ENCODE measurements at regions not wholly inside any gene's neighbourhood (a gene's known extent, or its start where the extent isn't known, plus 50 kb on each side); places are given as distances from the start of the nearest gene placed in this dataset.
"Not testable (repeated sequence)": the region's sequence is repeated elsewhere in the genome, so short reads cannot be mapped to it uniquely, and the experiment has no call there.

DNA sequence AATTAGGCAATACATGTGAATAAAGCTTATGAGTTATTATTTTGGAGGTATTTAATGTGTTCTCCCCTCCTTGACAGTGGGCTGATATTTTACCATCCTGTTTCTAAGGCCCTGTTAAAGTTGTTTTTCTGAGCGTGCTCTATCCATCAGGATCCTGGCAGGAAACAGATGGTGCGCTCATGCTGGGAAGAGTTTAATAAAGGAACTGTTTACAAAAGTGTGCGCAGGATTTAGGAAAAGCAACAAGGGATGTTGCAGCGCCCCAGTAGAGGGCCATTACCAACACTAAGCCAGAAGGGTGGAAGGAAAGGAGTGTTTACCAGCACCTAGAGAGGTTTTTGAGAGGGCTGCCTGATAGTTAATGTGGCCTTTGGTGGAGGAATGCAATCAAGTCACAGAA lies 374.5 kb downstream of the KCNRG start:
- TF ChIP-seq, protein P1, sequence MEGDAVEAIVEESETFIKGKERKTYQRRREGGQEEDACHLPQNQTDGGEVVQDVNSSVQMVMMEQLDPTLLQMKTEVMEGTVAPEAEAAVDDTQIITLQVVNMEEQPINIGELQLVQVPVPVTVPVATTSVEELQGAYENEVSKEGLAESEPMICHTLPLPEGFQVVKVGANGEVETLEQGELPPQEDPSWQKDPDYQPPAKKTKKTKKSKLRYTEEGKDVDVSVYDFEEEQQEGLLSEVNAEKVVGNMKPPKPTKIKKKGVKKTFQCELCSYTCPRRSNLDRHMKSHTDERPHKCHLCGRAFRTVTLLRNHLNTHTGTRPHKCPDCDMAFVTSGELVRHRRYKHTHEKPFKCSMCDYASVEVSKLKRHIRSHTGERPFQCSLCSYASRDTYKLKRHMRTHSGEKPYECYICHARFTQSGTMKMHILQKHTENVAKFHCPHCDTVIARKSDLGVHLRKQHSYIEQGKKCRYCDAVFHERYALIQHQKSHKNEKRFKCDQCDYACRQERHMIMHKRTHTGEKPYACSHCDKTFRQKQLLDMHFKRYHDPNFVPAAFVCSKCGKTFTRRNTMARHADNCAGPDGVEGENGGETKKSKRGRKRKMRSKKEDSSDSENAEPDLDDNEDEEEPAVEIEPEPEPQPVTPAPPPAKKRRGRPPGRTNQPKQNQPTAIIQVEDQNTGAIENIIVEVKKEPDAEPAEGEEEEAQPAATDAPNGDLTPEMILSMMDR (IDR thresholded peaks at IDR 0.05; ENCODE audit: low read depth, low read length, missing control alignments), result no peak
- no peak overlapping the region for H3K4me3 ChIP-seq (replicated peaks; ENCODE audit: low read depth, low read length)
- DNase-seq (ENCODE audit: extremely low read depth, low read depth), result no peak

DNA sequence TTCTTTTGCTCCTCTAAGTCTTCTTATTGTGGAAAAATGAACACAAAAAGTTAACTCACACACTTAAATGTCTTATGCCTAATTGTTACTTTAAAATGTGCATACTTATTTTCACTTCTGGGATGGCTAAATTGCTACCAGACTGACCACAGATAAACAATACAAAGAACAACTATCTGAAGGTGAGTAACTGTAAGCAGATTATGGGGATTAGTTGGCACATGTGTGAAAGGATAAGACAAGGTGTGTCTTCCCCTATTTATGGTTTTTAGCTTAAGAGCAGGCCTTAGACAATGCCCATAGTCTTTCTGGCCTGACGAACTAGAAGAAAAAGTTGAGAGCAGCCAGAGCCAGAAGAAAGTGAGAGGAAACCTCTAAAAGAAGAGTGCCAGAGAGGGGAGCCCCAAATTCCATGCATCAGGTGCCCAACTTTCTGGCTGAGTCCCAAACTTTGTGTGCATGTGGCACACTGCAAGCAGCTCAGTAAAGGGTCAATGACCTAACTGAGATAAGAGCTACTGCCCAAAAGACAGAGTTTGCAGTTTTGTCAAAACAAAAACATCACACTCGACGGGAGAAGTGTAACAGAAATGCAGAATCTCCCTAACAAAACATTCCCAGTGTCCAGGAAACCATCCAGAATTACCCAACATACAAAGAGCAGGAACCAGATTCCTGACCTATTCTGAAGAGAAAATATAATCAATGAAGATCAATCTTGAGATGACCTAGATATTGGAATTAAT lies 375.4 kb downstream of the KCNRG start:
- DNase-seq (ENCODE audit: extremely low read depth, low read depth), result no peak
- no peak overlapping the region for H3K4me3 ChIP-seq (replicated peaks; ENCODE audit: low read depth, low read length)
- TF ChIP-seq, protein P1 (IDR thresholded peaks at IDR 0.05; ENCODE audit: low read depth, low read length, missing control alignments), result no peak

DNA sequence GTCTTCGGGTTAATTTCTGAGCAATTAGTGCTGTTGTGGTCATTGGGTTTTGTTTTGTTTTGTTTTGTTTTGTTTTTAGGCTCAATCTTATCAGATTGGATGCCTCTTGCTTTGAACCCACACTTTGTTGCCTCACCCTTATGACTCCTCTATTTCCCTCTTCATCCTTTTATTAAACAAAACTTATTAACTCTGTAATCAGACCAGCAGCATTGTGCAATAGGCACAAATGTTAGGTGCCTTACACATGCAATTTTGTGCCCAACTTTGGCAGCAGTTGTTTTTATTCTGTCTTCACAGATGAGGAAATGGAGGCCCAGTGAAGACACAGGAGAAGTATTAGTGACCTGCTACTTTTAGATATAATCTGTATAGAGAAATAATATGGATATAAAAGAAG lies 377.7 kb downstream of the KCNRG start:
- TF ChIP-seq, protein P1 (IDR thresholded peaks at IDR 0.05; ENCODE audit: low read depth, low read length, missing control alignments), result no peak
- H3K4me3 ChIP-seq (replicated peaks; ENCODE audit: low read depth, low read length), result no peak overlapping the region
- DNase-seq (ENCODE audit: extremely low read depth, low read depth), result no peak

DNA sequence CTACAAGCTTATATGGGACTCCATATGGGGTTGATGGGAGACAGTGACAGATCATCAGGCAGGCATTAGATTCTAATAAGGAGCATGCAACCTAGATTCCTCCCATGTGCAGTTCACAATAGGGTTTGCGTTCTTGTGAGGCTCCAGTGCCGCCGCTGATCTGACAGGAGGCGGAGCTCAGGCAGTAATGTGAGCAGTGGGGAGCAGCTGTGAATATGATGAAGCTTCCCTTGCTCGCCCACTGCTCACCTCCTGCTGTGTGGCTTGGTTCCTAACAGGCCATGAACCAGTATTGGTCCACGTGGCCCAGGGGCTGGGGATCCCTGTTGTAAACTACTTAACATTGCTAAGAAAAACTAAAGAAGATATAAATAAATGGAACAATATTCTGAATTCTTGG lies 378.4 kb downstream of the KCNRG start:
- TF ChIP-seq, protein P1 (IDR thresholded peaks at IDR 0.05; ENCODE audit: low read depth, low read length, missing control alignments), result no peak
- no peak overlapping the region for H3K4me3 ChIP-seq (replicated peaks; ENCODE audit: low read depth, low read length)
- no peak for DNase-seq (ENCODE audit: extremely low read depth, low read depth)

DNA sequence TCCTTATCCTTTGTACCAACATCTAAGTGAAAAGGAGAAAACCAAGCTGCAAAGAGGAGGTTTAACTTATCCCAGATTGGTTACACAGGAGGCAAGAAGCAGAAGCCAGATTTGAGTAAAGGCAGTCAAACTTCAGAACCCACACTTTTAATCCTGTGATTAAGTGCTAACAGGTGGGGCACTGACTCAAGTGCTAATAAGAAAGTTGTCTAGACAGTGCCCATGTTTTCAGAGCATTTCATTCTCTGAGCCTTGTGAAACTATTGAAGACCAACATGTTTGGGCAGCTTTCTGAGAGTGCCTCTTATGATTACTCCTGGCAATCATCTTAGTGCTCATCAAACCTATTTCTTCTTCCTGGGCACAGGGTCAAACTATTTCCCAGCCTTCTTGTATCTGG lies 380.8 kb downstream of the KCNRG start:
- H3K4me3 ChIP-seq (replicated peaks; ENCODE audit: low read depth, low read length), result no peak overlapping the region
- DNase-seq (ENCODE audit: extremely low read depth, low read depth), result no peak
- TF ChIP-seq, protein P1 (IDR thresholded peaks at IDR 0.05; ENCODE audit: low read depth, low read length, missing control alignments), result no peak

DNA sequence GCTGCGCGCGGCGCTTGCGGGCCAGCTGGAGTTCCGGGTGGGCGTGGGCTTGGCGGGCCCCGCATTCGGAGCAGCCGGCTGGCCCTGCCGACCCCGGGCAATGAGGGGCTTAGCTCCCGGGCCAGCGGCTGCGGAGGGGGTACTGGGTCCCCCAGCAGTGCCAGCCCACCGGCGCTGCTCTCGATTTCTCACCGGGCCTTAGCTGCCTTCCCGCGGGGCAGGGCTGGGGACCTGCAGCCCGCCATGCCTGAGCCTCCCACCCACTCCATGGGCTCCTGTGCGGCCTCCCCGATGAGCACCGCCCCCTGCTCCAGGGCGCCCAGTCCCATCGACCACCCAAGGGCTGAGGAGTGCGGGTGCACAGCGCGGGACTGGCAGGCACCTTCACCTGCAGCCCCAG lies 381.4 kb downstream of the KCNRG start:
- not testable (repeated sequence) for H3K4me3 ChIP-seq (replicated peaks; ENCODE audit: low read depth, low read length); DNase-seq (ENCODE audit: extremely low read depth, low read depth)

DNA sequence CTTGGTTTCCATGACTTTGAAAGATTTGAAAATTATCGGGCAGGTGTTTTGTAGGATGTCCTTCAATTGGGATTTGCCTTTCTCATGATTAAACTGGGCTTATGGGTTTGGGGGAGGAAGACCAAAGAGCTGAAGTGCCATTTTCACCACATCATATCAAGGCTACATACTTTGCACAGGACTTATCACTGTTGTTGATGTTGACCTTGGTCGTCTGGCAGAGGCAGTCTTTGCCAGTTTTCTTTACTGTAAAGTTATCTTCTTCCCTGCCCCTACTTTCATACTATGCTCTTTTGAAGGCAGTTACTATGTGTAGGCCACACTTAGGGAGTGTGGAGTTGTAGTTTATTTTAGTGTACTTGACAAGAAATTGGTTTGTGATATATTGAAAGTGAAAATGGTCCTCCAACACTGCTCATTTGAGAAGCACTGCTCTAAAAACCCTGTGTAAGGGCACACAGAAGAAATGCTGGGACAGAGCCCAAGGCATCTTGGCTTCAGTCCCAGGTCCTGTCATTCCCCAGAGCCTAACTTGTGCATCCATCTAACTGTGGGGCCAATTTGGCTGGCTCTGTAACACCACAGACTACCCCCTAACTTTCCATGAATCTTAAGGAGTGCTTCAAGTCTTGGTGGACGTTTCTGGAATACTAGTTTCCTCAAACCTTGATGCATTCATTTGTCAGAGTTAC lies 384.9 kb downstream of the KCNRG start:
- no peak for DNase-seq (ENCODE audit: extremely low read depth, low read depth)
- H3K4me3 ChIP-seq (replicated peaks; ENCODE audit: low read depth, low read length), result no peak overlapping the region
- TF ChIP-seq, protein P1 (IDR thresholded peaks at IDR 0.05; ENCODE audit: low read depth, low read length, missing control alignments), result no peak
